NB4 (cell line): ENCODE measurements at regions not wholly inside any gene's neighbourhood (a gene's known extent, or its start where the extent isn't known, plus 50 kb on each side); places are given as distances from the start of the nearest gene placed in this dataset.

ENCODE experiments used
- DNase-seq: peaks from one replicate; pipeline ENCODE4 v3.0.0; 2010; ENCODE audit warnings: low read depth
- H3K4me3 ChIP-seq: one replicate; pipeline ENCODE4 v1.5.1; 2011; ENCODE audit warnings: mild to moderate bottlenecking, low read depth, low read length, moderate library complexity
- CTCF ChIP-seq: IDR thresholded peaks from one replicate; pipeline ENCODE4 v1.5.1; 2012; ENCODE audit warnings: low read depth, low read length
- MAX ChIP-seq: IDR thresholded peaks from 2 replicates; pipeline ENCODE4 v1.6.1; 2011; ENCODE audit warnings: low read depth, low read length
- MYC ChIP-seq: IDR thresholded peaks from 2 replicates; pipeline ENCODE4 v1.6.1; 2011; ENCODE audit warnings: low read depth, low read length
- POLR2A ChIP-seq: IDR thresholded peaks from 2 replicates; pipeline ENCODE4 v1.6.1; 2011; ENCODE audit warnings: mild to moderate bottlenecking; ENCODE audit not compliant: insufficient read length; ENCODE audit errors: extremely low read depth

DNA sequence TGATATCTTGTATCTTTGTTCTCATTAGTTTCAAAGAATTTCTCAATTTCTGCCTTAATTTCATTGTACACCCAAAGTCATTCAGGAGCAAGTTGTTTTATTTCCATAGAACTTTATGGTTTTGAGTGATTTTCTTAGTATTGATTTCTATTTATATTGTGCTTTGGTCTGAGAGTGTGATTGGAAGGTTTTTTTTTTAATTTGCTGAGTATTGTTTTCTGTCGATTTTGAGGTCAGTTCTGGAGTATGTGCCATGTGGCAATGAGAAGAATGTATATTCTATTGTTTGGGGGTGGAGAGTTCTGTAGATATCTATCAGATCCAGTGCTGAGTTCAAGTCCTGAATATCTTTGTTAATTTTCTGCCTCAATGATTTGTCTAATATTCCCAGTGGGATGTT is 138.4 kb downstream of the MOBP start:
- TF ChIP-seq MYC: no peak
- no peak for TF ChIP-seq POLR2A
- TF ChIP-seq CTCF: no peak
- no peak for TF ChIP-seq MAX
- no peak overlapping the region for H3K4me3 ChIP-seq
- DNase-seq: no peak

- no peak overlapping the region for H3K4me3 ChIP-seq
- no peak for DNase-seq
- no peak for TF ChIP-seq CTCF
- TF ChIP-seq MAX: no peak
- no peak for TF ChIP-seq POLR2A
- no peak for TF ChIP-seq MYC
Observed at GRCh38 chr3:39626198-39626597, 158.7 kb downstream of the MOBP start.

DNA sequence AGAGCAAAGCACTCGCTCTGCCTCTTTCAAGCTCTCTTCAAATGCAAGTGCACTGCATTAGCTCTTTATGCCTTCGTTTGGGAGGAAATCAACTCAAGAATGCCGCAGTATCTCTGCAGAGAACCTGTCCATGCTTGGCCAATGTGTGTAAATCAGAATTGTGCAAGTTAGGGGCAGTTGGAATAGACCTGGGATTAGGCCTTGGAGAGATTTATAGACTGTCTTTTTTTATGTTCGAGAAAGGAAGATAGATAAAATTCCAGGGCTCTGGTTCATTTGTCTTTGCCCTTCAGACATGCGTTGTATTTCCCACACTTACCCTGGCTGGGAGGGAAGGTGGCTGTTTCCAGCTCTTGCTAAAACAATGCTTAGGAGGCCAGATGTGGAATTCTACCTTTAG is 163.7 kb downstream of the MOBP start:
- DNase-seq: no peak
- no peak overlapping the region for H3K4me3 ChIP-seq
- TF ChIP-seq MYC: no peak
- no peak for TF ChIP-seq MAX
- no peak for TF ChIP-seq POLR2A
- TF ChIP-seq CTCF: no peak

GRCh38 chr3:39637807-39638206 is 170.3 kb downstream of the MOBP start:
- TF ChIP-seq MYC (no peak), CTCF (peak; percentile 16), POLR2A (no peak), MAX (no peak)
- DNase-seq: peak; percentile 49
- no peak overlapping the region for H3K4me3 ChIP-seq

GRCh38 chr3:39638301-39638700 is 170.8 kb downstream of the MOBP start:
- TF ChIP-seq MAX (no peak), MYC (no peak), CTCF (no peak), POLR2A (no peak)
- no peak for DNase-seq
- H3K4me3 ChIP-seq: no peak overlapping the region
